GM21723 (cell line): ENCODE measurements at regions not wholly inside any gene's neighbourhood (a gene's known extent, or its start where the extent isn't known, plus 50 kb on each side); places are given as distances from the start of the nearest gene placed in this dataset.
"Not testable (repeated sequence)": the region's sequence is repeated elsewhere in the genome, so short reads cannot be mapped to it uniquely, and the experiment has no call there.

Source experiments
- ATAC-seq: cut with Tn5 transposase; IDR thresholded peaks from one replicate; pipeline ENCODE4 v1.9.1; 2021; ENCODE audit warnings: mild to moderate bottlenecking, moderate library complexity; ENCODE audit not compliant: unreplicated experiment

- no peak for ATAC-seq
These were observed 233.1 kb downstream of the RASEF start for GRCh38 chr9:82829818-82830217.

- ATAC-seq: no peak
These were observed 197.4 kb downstream of the RASEF start for GRCh38 chr9:82865524-82865923.

GRCh38 chr9:82880336-82881050, 182.4 kb downstream of the RASEF start:
- ATAC-seq: no peak

- ATAC-seq: no peak
These were observed 180.8 kb downstream of the RASEF start for GRCh38 chr9:82882138-82882537.

- no peak for ATAC-seq
These were observed 180.2 kb downstream of the RASEF start for GRCh38 chr9:82882748-82883147.

- ATAC-seq: no peak
These were observed 179.5 kb downstream of the RASEF start for GRCh38 chr9:82883436-82883835.

GRCh38 chr9:82883974-82884373, 179.0 kb downstream of the RASEF start:
- ATAC-seq: not testable (repeated sequence)

- ATAC-seq: no peak
These were observed 172.5 kb downstream of the RASEF start for GRCh38 chr9:82890401-82890800.

- ATAC-seq: no peak
These were observed 172.1 kb downstream of the RASEF start for GRCh38 chr9:82890865-82891264.

- ATAC-seq: no peak
These were observed 171.6 kb downstream of the RASEF start for GRCh38 chr9:82891321-82891720.

GRCh38 chr9:82893549-82893948, 169.4 kb downstream of the RASEF start:
- ATAC-seq: no peak

- ATAC-seq: no peak
These were observed 168.4 kb downstream of the RASEF start for GRCh38 chr9:82894548-82894947.

- ATAC-seq: no peak
These were observed 167.8 kb downstream of the RASEF start for GRCh38 chr9:82894961-82895821.

- no peak for ATAC-seq
These were observed 167.2 kb downstream of the RASEF start for GRCh38 chr9:82895822-82896110.

- ATAC-seq: no peak
These were observed 159.4 kb downstream of the RASEF start for GRCh38 chr9:82903503-82903902.

- no peak for ATAC-seq
These were observed 150.9 kb downstream of the RASEF start for GRCh38 chr9:82911996-82912395.

GRCh38 chr9:82912645-82913044, 150.3 kb downstream of the RASEF start:
- ATAC-seq: no peak

GRCh38 chr9:82916238-82916637, 146.7 kb downstream of the RASEF start:
- ATAC-seq: not testable (repeated sequence)

- ATAC-seq: no peak
These were observed 142.8 kb downstream of the RASEF start for GRCh38 chr9:82920154-82920553.

- no peak for ATAC-seq
These were observed 140.3 kb downstream of the RASEF start for GRCh38 chr9:82922686-82923085.

- ATAC-seq: no peak
These were observed 139.6 kb downstream of the RASEF start for GRCh38 chr9:82923092-82923911.
